Prostate gland (tissue), 2 donors: ENCODE measurements at regions not wholly inside any gene's neighbourhood (a gene's known extent, or its start where the extent isn't known, plus 50 kb on each side); places are given as distances from the start of the nearest gene placed in this dataset.

ENCODE experiments used
- CTCF ChIP-seq, 4 experiments: fragments of 200-600 bp in 2 of 4; fragments of 450-650 bp in 2 of 4; sonication (generic) in 2 of 4; IDR thresholded peaks; 1 replicate in 3 of 4; 2 replicates in 1 of 4; pipeline ENCODE4 v1.5.1; 2016 to 2019; ENCODE audit warnings: antibody characterized with exemption in 4 of 4, mild to moderate bottlenecking in 2 of 4, moderate library complexity in 2 of 4
- POLR2A ChIP-seq: fragments of 450-650 bp; IDR thresholded peaks from one replicate; pipeline ENCODE4 v1.6.1; 2016; ENCODE audit warnings: antibody characterized with exemption, mild to moderate bottlenecking

GRCh38 chr10:108348215-108348614 is 1183.7 kb upstream of the SORCS1 start:
- TF ChIP-seq CTCF (IDR thresholded peaks at IDR 0.05) (no peak), POLR2A (no peak)
